ENCODE measurements at regions not wholly inside any gene's neighbourhood (a gene's known extent, or its start where the extent isn't known, plus 50 kb on each side); places are given as distances from the start of the nearest gene placed in this dataset.

DNA sequence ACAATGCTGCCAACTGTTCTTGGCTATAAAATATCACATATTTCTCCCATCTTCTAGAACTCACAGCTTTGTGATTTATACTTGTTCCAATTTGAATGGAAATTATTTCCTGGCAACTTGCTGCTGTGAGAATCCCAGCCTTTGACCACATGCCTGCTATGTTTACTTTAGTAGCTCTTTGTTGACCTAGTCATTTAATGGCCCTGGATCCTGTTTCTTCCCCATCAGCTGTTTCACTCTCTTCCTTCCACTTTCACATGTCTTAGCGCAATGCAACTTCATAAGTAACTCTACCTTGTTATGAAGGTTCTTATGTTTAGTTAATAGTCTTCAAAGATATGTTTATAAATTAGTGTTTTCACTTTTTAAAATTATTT is 1973.6 kb upstream of the AGA start:
- no peak for DNase-seq
- H3K27me3 ChIP-seq: no peaks in the 10 kb centered on the region
- no peaks in the 10 kb centered on the region for H3K9me3 ChIP-seq
- H3K4me3 ChIP-seq: no peak overlapping the region
- no peaks in the 10 kb centered on the region for H3K36me3 ChIP-seq

DNA sequence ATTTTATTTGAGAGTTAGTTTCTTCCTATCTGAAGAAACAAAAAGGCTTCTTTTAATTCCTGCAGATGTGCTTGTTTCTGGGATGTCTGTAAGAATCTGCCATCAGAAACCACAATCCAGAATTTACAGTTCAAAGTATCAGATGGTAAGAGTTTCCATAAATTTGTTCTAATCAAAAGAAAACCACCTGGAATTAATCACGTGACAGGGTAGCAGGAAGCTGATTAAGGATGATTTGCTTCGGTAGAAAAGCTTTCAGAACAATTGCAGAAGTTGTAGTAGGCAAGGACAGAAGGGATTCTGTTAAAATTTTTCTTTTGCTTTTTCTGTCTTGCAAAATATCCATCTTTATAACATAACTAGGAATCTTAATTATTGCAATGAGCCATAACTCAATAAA is 1975.1 kb upstream of the AGA start:
- no peaks in the 10 kb centered on the region for H3K36me3 ChIP-seq
- no peak for DNase-seq
- no peaks in the 10 kb centered on the region for H3K27me3 ChIP-seq
- H3K9me3 ChIP-seq: no peaks in the 10 kb centered on the region
- H3K4me3 ChIP-seq: no peak overlapping the region

DNA sequence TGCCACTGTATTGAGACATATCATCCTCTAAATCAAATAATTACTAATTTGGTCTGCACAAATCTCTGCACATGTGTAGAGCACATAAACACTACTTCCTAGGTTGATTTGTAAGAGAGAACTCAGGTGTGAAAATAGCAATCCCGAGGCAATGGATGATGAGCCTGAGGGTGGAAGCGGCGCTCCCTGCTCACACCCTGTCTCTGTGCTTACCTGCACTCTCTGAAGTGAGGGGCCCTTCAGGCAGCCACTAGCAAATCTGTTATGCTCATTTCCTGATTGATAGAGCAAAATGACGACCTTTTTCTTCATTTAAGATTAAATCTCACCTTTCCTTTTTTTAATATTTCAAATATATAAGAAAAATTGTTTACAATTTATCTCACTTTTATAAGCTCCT is 1995.7 kb upstream of the AGA start:
- no peaks in the 10 kb centered on the region for H3K9me3 ChIP-seq

DNA sequence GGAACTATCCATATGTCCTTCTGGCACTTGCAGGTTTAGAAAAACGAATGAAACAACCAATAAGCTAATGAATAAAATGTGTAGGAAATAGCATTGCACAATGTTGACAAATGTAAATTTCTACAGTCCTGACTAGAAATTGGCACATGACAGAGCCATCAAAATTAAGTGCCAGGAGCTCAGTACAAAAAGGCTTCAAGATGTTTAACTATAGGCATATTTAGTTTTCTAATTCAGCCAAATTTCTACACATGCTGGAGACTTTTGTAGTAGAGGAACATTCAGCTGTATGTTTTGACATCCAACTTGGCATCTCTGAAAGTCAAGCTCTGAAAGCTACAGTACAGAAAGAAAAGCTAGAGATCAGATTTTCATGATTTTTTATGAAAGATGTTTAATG is 1999.4 kb upstream of the AGA start:
- H3K4me3 ChIP-seq: no peak overlapping the region
- H3K36me3 ChIP-seq: no peaks in the 10 kb centered on the region
- H3K9me3 ChIP-seq: no peaks in the 10 kb centered on the region
- DNase-seq: no peak
- H3K27me3 ChIP-seq: no peaks in the 10 kb centered on the region

More for the DNA sequence above, 1995.7 kb upstream of the AGA start:
- DNase-seq: no peak
- Histone ChIP-seq H3K27me3 (no peaks in the 10 kb centered on the region), H3K36me3 (no peaks in the 10 kb centered on the region), H3K4me3 (no peak overlapping the region)

DNA sequence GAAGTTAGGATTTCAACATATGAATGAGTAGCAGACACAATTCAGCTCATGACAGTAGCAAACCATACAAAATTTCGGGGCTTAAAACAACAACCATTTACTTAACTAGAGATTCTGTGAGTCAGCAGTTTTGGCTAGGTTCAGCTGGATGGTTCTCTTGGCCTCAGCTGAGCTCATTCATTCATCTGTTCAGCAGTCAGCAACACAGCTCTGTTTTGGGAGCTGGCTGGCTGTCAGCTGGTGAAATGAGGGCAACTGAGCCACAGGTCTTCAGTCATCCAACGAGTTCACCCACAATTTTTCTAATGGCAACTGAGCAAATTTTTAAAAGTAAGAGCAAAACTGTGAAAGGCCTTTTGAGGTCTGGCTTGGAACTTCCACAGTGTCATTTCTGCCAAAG is 2005.1 kb upstream of the AGA start:
- Histone ChIP-seq H3K9me3 (no peaks in the 10 kb centered on the region), H3K4me3 (no peak overlapping the region), H3K36me3 (no peaks in the 10 kb centered on the region), H3K27me3 (no peaks in the 10 kb centered on the region)
- peak; percentile 4 for DNase-seq

DNA sequence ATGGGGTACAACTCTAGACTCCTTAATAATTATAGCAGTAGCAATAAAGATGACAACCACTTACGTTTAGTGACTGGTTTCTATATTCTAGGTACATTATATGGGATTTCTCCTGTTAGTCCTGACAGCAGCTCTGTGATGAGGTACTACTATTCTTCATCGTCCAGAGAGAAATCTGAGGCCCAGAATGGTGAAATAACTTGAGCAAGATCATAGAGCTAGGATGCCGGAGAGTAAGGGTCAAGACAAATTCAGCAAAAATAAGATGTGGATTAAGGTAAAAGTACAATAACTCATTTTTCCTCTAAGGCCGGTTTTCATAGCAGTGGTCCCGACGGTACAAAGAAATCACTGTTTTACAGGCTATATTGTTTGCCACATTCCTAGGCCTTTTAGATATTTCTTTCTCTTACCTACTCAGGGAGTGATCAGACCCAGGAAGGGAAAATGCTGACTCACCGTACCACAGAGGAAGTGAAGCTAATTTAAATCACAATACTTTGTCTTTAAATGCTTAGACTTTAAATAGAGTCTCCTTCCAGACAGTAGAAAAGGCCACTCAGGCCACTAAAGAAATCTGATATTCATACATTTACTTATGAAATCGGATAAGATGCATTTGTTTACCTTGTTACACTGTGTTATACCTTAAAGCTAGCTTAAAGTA is 2023.0 kb upstream of the AGA start:
- no peaks in the 10 kb centered on the region for H3K9me3 ChIP-seq
- DNase-seq: no peak
- H3K36me3 ChIP-seq: no peaks in the 10 kb centered on the region; the same call in 1 of the 2 replicates

DNA sequence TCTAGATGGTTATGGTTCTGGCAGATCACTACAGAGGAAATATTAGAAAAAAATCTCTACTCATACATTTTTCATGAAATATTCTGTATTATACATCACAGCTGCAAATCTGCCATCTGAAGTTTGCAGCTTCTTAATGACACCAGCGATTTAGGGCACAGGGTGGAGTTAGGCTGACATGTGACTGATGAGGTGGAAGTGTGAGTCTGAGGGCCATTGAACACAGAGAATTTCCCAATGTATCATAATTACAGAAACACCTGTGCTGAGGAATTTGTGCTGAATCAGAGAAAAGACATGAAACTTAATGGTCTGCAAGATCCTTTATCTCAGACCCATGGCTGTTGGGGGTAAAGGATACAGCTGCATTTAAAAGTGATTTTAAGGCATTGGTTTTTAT is 2025.6 kb upstream of the AGA start:
- H3K9me3 ChIP-seq: no peaks in the 10 kb centered on the region

More for the DNA sequence above, 2023.0 kb upstream of the AGA start:
- no peak overlapping the region for H3K4me3 ChIP-seq
- no peaks in the 10 kb centered on the region for H3K27me3 ChIP-seq

DNA sequence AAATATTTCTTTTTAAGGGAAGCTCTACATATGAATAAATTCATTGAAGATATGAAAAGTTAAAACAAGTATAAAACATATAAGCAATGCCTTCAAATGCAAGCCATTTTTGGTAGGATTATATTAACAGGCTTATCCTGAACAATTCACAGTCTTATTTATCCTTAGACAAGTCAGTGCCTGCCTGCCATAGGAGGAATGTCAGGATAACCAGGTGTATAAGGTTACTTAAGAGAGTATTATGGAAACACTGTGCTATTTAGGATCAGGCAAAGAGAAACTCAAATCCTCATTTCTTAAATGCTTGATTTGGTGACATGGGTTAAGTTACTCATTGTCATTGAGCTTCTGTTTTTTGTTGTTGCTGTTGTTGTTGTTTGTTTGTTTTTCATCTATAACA is 2029.9 kb upstream of the AGA start:
- Histone ChIP-seq H3K27me3 (no peaks in the 10 kb centered on the region), H3K9me3 (no peaks in the 10 kb centered on the region), H3K4me3 (no peak overlapping the region), H3K36me3 (no peaks in the 10 kb centered on the region)
- DNase-seq: no peak

More for the DNA sequence above, 2025.6 kb upstream of the AGA start:
- Histone ChIP-seq H3K4me3 (no peak overlapping the region), H3K36me3 (no peaks in the 10 kb centered on the region; the same call in 1 of the 2 replicates), H3K27me3 (no peaks in the 10 kb centered on the region)
- DNase-seq: no peak

DNA sequence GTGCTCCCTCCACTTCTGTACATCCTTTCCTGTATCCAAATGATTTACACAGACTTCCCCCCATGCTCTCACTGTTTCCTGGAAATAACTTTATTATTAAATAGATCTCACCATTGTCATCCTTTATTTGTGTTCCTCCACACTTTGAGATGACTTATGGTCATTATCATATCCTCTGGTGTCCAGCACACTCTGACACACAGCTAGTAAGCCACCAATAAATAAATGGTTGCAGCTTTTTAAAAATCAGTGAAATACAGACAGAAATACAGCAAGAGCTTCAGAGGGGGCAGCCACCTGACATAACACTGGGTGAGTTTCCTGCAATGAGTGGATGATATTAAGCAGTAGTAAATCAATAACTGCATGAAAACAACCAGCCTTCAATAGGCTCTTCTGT is 2036.4 kb upstream of the AGA start:
- no peak for DNase-seq
- no peaks in the 10 kb centered on the region for H3K27me3 ChIP-seq
- H3K4me3 ChIP-seq: no peak overlapping the region
- no peaks in the 10 kb centered on the region for H3K9me3 ChIP-seq
- H3K36me3 ChIP-seq: no peaks in the 10 kb centered on the region

DNA sequence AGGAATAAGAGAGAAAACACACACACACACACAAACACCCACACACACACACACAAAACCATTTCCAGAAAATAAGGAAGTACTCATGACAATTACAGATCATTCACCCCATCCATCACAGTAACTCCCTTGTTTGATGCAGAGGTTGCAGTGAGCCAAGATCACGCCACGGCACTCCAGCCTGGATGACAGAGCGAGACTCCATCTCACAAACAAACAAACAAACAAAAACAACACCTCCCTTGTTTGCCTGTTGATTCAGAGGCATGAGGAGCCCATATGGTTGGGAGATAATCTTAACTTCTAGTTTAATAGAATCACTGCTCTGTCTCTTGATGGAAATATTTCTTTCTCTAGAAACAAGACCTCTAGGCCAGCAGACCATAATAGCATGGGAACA is 2043.5 kb upstream of the AGA start:
- no peak overlapping the region for H3K4me3 ChIP-seq
- no peak for DNase-seq
- no peaks in the 10 kb centered on the region for H3K9me3 ChIP-seq
- no peaks in the 10 kb centered on the region for H3K27me3 ChIP-seq
- H3K36me3 ChIP-seq: no peaks in the 10 kb centered on the region

DNA sequence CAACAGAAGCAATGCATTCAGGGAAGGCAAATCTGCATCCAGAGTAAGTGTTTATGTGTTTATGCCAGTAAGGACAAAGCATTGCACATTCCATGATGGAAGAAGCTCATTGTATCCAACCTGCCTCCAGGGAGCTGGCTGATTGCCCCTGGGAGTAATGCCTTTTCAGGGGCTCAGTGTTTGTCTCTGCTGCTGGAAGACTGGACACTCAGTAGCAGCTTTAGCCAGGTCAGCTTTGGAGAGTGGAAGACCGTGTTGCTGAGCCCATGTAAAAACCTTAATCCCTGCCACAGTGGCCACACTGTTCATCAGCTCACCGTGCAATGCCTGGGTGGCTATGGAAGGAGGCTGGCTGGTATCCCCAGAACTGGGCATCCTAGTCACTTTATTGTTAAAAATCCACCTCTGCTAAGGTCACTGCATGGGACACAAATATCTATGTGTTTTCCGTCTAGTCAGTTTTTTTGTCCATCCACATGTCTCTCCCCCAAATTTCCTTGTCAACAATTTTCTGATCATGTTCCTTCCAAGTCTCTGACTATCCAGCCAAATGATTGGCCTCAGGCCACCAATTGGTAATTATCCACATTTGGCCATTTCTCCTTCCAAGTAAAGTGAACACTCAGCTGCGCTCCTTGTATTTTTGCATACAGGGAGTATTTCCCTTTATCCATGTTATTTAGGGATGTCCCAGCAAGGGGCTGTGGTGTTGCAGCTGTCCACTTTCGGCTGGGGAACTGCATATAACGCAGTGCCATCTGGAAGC is 2044.5 kb upstream of the AGA start:
- H3K4me3 ChIP-seq: no peak overlapping the region
- no peaks in the 10 kb centered on the region for H3K9me3 ChIP-seq
- H3K27me3 ChIP-seq: no peaks in the 10 kb centered on the region
- no peaks in the 10 kb centered on the region for H3K36me3 ChIP-seq
- no peak for DNase-seq

DNA sequence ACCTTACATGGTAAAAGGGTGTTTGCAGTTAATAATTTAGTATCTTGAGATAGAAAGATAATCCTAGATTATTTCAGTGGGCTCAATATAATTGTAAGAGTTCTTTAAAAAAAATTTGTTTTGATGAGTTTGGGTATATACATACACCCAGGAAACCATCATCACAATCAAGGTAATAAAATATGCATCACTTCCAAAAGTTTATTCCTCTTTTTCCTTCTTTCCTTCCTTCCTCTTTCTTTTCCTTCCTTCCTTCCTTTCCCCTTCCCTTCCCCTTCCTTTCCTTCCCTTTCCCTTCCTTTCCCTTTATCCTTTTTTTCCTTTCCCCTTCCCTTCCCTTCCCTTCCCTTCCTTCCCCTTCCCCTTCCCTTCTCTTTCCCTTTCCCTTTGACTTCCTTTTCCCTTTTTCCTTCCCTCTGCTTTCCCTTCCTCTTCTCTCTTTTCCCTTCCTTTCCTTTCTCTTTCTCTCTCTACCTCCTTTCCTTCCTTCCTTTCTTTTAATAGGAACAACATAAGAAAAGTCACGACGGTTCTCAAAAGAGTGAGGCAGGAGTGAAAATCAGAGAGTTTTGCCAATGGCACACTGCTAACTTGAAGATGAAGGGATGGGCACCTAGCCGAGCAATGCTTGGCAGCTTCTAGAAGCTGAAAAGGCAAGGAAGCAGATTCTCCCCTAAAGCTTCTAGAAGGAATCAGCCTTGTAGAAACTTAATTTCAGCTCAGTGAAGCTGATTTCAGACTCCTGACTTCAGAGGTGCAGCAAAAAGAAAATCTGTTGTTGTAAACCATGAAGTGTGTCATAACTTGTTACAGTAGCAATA is 2050.2 kb upstream of the AGA start:
- Histone ChIP-seq H3K9me3 (no peaks in the 10 kb centered on the region), H3K27me3 (no peaks in the 10 kb centered on the region), H3K36me3 (no peaks in the 10 kb centered on the region), H3K4me3 (no peak overlapping the region)
- DNase-seq: no peak

DNA sequence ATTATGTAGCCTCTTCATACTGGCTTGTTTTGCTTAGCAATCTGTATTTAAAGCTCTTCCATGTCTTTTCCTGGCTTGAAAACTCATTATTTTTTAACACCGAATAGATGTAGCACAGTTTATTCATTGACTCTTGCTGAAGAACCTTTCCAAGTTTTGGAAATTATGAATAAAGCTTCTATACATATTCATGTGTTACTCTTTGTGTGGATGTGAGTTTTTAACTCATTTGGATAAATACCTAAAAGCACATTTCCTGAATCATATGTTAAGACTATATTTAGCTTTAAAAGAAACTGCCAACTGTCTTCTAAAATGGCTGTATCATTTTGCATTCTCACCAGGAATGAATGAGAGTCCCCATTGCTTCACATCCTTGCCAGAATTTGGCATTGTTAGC is 2061.7 kb upstream of the AGA start:
- no peaks in the 10 kb centered on the region for H3K9me3 ChIP-seq
- DNase-seq: no peak
- H3K4me3 ChIP-seq: no peak overlapping the region
- H3K36me3 ChIP-seq: no peaks in the 10 kb centered on the region
- H3K27me3 ChIP-seq: no peaks in the 10 kb centered on the region

DNA sequence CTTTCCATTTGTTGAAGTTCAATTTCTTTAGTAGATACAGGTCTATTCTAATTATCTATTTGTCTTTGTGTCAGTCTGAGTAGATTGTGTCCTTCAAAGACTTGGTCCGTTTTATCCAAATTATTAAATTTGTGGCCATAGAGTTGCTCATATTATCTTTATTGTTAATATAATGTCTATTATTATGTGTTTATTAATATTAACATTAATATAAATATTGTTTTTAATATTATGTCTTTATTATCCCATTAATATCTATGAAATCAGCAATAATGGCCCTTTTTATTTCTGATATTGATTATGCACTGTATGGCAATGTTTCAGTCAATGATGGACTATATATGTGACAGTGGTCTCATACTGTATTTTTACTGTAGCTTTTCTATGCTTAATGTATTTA is 2067.3 kb upstream of the AGA start:
- no peaks in the 10 kb centered on the region for H3K27me3 ChIP-seq
- DNase-seq: no peak
- no peaks in the 10 kb centered on the region for H3K9me3 ChIP-seq
- H3K4me3 ChIP-seq: no peak overlapping the region
- H3K36me3 ChIP-seq: no peaks in the 10 kb centered on the region

DNA sequence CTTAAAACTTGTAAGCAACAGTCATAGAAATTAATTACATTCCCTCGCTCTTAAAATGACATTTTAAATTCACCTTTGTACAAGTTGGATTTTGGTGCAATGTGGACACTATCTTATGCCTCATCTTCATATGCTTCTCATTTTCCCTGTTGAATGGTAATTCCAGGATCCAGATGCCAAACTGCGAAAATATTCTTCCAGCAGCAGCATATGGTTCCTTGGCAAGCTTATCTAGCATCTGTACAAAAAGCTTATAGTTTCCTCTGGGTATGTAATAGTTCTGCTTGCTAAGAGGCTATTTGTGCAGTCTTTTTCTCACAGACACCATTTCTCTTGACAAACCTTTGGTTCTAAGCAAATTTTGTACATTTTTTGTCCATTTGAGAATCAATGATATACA is 2079.7 kb upstream of the AGA start:
- Histone ChIP-seq H3K4me3 (no peak overlapping the region), H3K36me3 (no peaks in the 10 kb centered on the region), H3K9me3 (no peaks in the 10 kb centered on the region), H3K27me3 (no peaks in the 10 kb centered on the region)
- no peak for DNase-seq

DNA sequence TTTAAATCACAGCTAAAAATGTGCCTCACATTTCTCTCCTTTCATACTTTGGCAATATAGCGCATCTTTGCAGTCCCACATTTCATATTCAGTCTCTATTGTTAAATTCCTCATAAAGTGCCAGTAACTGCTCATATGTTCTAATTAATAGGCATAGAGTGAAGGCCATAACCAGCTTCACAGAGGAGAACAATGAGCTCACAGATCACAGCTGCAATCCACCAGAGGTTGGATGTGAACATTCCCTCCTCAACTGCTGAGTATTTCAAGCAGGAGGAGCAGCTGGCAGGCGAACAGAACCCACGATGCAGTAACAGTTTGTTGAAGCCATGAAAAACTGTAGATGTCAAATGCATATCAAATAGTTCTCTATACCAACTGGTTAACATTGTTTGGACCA is 2088.7 kb upstream of the AGA start:
- DNase-seq: no peak
- no peak overlapping the region for H3K4me3 ChIP-seq
- H3K27me3 ChIP-seq: no peaks in the 10 kb centered on the region
- no peaks in the 10 kb centered on the region for H3K36me3 ChIP-seq
- H3K9me3 ChIP-seq: no peaks in the 10 kb centered on the region

DNA sequence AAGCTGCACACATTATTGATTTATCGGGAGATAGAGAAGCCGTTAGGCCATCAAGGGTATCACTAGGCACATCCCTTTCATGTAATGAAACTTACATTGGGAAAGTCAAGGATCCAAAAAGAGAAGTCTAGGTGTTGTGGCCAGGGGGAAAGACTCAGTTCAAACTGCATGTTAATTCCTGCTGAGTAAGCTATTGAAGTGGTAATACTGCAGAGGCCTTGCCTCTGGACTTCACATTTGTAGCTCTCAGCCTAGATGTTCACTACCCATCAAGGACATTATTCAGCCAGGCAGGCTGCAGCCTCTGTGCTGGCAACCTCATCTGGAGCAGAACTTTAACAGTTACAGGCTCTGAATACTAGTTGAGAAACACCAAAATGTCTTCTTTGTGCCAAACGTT is 2094.5 kb upstream of the AGA start:
- H3K9me3 ChIP-seq: no peaks in the 10 kb centered on the region
- H3K36me3 ChIP-seq: no peaks in the 10 kb centered on the region
- no peak overlapping the region for H3K4me3 ChIP-seq
- H3K27me3 ChIP-seq: no peaks in the 10 kb centered on the region
- no peak for DNase-seq

All from MG63 (cell line).